Activated T-cell treated with anti-CD3 and anti-CD28 coated beads, Interleukin-2, amount 50 U/mL, for 4 hours (primary cell): ENCODE measurements at regions not wholly inside any gene's neighbourhood (a gene's known extent, or its start where the extent isn't known, plus 50 kb on each side); places are given as distances from the start of the nearest gene placed in this dataset.

Experiments
- ATAC-seq, 2 donors: fragments of 200-7000 bp; cut with Tn5 transposase; one replicate each; pipeline ENCODE4 v1.10.0; 2021
- DNase-seq: peaks from one replicate; pipeline ENCODE4 v3.0.0-alpha.2; 2020
- H3K27me3 Mint-ChIP-seq: one replicate; pipeline ENCODE4 v1.8.0; 2021; ENCODE audit warnings: low read depth, mixed read lengths
- H3K36me3 Mint-ChIP-seq: one replicate; pipeline ENCODE4 v1.8.0; 2022; ENCODE audit warnings: mixed read lengths; ENCODE audit not compliant: insufficient read depth
- H3K4me1 Mint-ChIP-seq: one replicate; pipeline ENCODE4 v1.8.0; 2021; ENCODE audit warnings: low read depth, mixed read lengths
- H3K4me3 Mint-ChIP-seq: one replicate; pipeline ENCODE4 v1.8.0; 2021; ENCODE audit warnings: mild to moderate bottlenecking, moderate library complexity, mixed read lengths
- H3K9me3 Mint-ChIP-seq: one replicate; pipeline ENCODE4 v1.8.0; 2021; ENCODE audit warnings: mixed read lengths

- no peak for DNase-seq
- no peak overlapping the region for H3K4me3 Mint-ChIP-seq
- H3K27me3 Mint-ChIP-seq = no peaks in the 10 kb centered on the region
- no peaks in the 10 kb centered on the region for H3K4me1 Mint-ChIP-seq
- ATAC-seq = no peak
- no peaks in the 10 kb centered on the region for H3K36me3 Mint-ChIP-seq
- peaks cover 12% of the 10 kb centered on the region for H3K9me3 Mint-ChIP-seq
Measured at GRCh38 chr1:181334724-181335123, 148.6 kb upstream of the CACNA1E start.

DNA sequence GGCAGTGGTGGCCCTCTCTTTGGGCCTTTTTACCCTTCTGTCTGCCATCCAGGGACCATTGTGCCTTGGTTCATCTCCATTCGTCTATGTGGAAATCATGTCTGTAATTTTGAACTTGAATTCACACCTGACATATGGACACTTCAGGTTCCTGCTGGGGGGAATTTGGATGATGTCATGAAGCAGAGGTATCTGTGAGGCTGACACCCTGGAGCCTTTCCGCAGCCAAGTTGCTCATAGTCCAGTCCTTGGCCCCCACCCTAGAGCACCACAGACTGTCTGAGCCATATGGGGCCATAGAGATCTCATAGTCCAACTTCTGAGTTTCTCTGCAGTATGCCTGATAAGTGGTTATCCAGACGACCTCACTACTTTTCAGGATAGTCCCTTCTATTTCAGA is 147.7 kb upstream of the CACNA1E start:
- Mint-ChIP-seq H3K4me3 (no peak overlapping the region), H3K9me3 (peaks cover 12% of the 10 kb centered on the region), H3K36me3 (no peaks in the 10 kb centered on the region), H3K27me3 (no peaks in the 10 kb centered on the region), H3K4me1 (no peaks in the 10 kb centered on the region)
- ATAC-seq (no peak), DNase-seq (no peak)

DNA sequence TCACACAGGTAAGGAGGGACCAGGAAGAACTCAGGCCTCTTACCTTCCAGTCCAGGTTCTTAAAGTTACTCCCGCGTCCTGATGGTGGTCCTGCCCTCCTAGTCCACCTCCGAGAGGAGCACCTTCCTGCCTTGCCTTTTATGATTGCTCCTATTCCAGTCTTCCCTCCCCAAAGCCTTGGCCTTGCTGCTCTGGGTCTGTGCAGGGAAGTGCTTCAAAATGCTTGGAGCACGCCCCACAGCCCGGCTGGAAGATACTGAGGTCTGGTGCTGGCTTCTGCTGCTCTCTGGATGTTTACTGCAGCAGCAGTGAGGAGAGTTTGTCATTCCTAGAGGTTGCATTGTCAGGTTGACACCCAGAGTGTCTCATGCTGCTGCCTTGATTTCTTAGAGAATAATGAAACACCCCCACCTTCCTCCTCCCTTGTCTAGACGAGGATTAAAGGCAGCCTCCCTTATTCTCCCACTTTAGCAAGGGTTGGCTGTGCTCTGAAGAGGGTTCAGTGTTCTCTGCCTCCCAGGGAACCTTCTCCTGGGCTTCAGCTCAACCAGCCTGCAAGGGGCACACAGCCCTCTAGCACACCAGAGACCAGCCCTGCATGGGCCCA is 142.2 kb upstream of the CACNA1E start:
- DNase-seq (no peak), ATAC-seq (no peak)

GRCh38 chr1:181344091-181344490 is 139.2 kb upstream of the CACNA1E start:
- DNase-seq = no peak
- no peak for ATAC-seq
- peaks cover 8% of the 10 kb centered on the region for H3K4me1 Mint-ChIP-seq
- H3K9me3 Mint-ChIP-seq = peaks cover 3% of the 10 kb centered on the region
- no peaks in the 10 kb centered on the region for H3K27me3 Mint-ChIP-seq
- H3K4me3 Mint-ChIP-seq = no peak overlapping the region
- no peaks in the 10 kb centered on the region for H3K36me3 Mint-ChIP-seq

More for the DNA sequence above, 142.2 kb upstream of the CACNA1E start:
- Mint-ChIP-seq H3K36me3 (no peaks in the 10 kb centered on the region), H3K27me3 (no peaks in the 10 kb centered on the region), H3K4me1 (peaks cover 8% of the 10 kb centered on the region), H3K9me3 (peaks cover 12% of the 10 kb centered on the region), H3K4me3 (no peak overlapping the region)

DNA sequence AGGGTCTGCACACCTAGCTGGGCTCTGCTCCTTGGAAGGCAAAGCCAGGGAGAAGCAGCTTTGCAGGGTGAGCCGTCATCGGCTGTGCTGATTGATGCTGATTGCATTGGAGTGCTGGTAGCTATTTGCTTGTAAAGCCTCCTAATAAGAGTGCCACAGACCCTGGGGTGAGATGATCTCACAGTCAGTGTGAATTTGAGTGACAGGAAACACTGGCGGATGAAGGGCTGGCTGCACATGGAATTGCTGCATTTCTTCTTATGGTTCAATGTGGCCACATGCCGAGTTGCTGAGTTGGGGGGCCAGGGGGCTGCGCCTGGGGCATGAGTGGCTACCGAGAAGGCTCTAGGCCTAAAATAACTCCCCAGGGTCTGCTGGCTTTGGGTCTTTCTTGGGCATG is 138.2 kb upstream of the CACNA1E start:
- no peak overlapping the region for H3K4me3 Mint-ChIP-seq
- DNase-seq (no peak), ATAC-seq (no peak)
- H3K9me3 Mint-ChIP-seq = no peaks in the 10 kb centered on the region
- H3K36me3 Mint-ChIP-seq = no peaks in the 10 kb centered on the region
- no peaks in the 10 kb centered on the region for H3K27me3 Mint-ChIP-seq
- H3K4me1 Mint-ChIP-seq = peaks cover 8% of the 10 kb centered on the region

DNA sequence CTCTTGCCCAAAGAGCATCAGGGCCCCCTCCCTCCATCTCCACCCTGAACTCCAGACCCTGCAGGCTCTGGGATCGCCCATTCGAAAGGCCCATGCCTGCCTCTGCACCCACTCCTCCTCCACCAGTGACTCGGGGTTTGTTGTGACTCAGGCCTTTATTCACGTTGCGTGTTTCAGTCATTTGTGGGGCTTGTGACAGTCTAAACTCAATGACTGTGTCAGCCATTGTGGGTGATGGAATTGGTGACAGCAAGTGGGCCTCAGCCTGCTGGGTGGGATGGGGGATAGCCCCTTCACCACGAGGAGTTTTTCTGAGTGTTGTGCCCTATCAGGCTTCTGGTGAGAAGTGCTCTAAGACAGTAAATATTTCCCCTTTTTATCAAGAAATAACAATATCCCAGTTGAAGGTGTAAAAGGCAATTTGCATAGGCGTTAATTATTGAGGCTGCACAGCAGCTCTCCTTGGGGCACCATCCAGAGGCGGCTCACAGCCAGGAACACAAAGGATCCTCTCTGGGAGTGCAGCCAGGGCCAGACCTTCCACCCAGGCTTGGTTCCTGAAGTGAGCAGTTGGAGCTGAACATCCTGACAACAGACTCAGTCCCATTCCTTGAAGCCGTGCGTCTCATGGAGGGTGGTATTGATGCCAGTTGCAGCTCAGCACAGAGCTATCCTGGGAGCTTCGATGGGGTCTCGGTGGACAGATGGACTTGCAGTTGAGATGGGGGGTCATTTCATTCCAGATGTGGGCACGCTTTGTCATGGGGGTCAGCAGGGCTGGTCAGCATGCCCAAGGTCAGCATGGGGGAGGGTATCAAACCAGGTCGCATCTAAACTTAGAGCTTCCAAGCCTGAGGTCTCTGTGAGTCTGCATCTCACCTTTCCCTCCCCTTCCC is 135.6 kb upstream of the CACNA1E start:
- DNase-seq (no peak), ATAC-seq (peak; percentile 46 to 62)
- H3K9me3 Mint-ChIP-seq = no peaks in the 10 kb centered on the region
- peaks cover 8% of the 10 kb centered on the region for H3K4me1 Mint-ChIP-seq
- no peaks in the 10 kb centered on the region for H3K36me3 Mint-ChIP-seq
- H3K4me3 Mint-ChIP-seq = no peak overlapping the region
- H3K27me3 Mint-ChIP-seq = no peaks in the 10 kb centered on the region

GRCh38 chr1:181349512-181349911 is 133.8 kb upstream of the CACNA1E start:
- ATAC-seq = no peak
- H3K4me3 Mint-ChIP-seq = no peak overlapping the region
- no peak for DNase-seq
- no peaks in the 10 kb centered on the region for H3K36me3 Mint-ChIP-seq
- no peaks in the 10 kb centered on the region for H3K27me3 Mint-ChIP-seq
- H3K9me3 Mint-ChIP-seq = no peaks in the 10 kb centered on the region
- peaks cover 2% of the 10 kb centered on the region for H3K4me1 Mint-ChIP-seq

DNA sequence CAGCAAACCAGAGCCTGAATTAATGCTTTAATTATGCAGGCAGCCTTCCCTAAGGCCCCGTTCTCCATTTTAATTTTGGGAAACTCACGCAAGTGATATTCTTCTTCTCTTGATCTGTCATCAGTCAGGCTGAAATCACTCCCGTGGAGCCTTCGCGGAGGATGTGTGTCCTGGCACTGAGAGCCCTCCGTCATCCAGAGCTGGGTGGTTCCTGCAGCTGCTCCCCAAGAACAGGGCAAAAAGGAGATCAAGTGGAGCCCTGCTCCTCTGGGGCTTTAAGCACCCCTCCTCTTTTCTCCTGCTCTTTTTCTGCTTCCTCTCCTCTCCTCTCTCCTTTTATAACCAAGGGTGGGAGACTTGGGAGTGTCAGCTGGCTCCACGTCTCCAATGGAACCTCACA is 133.2 kb upstream of the CACNA1E start:
- DNase-seq = no peak
- H3K9me3 Mint-ChIP-seq = no peaks in the 10 kb centered on the region
- H3K4me3 Mint-ChIP-seq = no peak overlapping the region
- ATAC-seq = no peak
- H3K27me3 Mint-ChIP-seq = no peaks in the 10 kb centered on the region
- no peaks in the 10 kb centered on the region for H3K36me3 Mint-ChIP-seq
- H3K4me1 Mint-ChIP-seq = peaks cover 2% of the 10 kb centered on the region

DNA sequence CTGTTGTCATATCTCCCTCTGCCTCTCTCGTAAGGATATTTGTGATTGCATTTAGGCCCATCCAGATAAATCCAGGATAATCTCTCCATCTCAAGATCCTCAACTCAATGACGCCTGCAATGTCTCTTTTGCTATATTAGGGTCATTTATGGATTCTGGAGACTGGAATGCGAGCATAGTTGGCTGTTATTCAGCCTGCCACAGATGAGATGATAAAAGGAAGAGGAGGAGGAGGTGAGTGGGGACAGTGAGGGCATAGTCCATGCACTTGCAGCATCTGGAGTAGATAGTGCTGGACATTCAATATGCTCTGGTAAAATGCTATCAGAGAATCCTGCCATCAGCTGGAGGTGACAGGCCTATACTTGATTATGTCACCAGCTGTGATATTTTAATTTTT is 131.6 kb upstream of the CACNA1E start:
- no peaks in the 10 kb centered on the region for H3K9me3 Mint-ChIP-seq
- no peak overlapping the region for H3K4me3 Mint-ChIP-seq
- DNase-seq = no peak
- peaks cover 2% of the 10 kb centered on the region for H3K4me1 Mint-ChIP-seq
- no peaks in the 10 kb centered on the region for H3K36me3 Mint-ChIP-seq
- ATAC-seq = no peak
- no peaks in the 10 kb centered on the region for H3K27me3 Mint-ChIP-seq

DNA sequence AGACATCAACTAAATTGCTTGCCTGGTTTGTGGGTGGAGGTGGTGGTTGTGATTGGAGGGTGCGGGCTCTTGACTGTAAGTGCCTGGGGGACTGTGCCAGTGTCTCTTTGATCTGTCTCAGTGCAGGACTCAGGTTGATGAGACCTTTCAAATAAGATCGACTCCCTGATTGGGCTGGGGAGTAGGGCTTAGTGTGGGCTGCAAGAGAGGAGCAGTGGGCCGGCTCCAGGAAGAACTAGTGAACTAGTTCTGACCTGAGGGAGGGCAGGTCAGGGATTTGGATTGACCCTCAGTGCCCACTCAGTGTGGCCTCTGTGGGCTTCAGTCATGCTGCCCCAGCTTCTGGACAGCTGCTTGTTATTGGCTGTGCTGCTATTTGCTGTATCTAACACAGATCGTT is 130.6 kb upstream of the CACNA1E start:
- H3K27me3 Mint-ChIP-seq = no peaks in the 10 kb centered on the region
- H3K4me3 Mint-ChIP-seq = no peak overlapping the region
- no peaks in the 10 kb centered on the region for H3K9me3 Mint-ChIP-seq
- DNase-seq (no peak), ATAC-seq (no peak)
- H3K36me3 Mint-ChIP-seq = no peaks in the 10 kb centered on the region
- H3K4me1 Mint-ChIP-seq = peaks cover 2% of the 10 kb centered on the region

- H3K4me1 Mint-ChIP-seq = peaks cover 2% of the 10 kb centered on the region
- no peak overlapping the region for H3K4me3 Mint-ChIP-seq
- no peaks in the 10 kb centered on the region for H3K27me3 Mint-ChIP-seq
- no peaks in the 10 kb centered on the region for H3K9me3 Mint-ChIP-seq
- ATAC-seq (no peak), DNase-seq (no peak)
- H3K36me3 Mint-ChIP-seq = no peaks in the 10 kb centered on the region
Measured at GRCh38 chr1:181353526-181353925, 129.8 kb upstream of the CACNA1E start.

DNA sequence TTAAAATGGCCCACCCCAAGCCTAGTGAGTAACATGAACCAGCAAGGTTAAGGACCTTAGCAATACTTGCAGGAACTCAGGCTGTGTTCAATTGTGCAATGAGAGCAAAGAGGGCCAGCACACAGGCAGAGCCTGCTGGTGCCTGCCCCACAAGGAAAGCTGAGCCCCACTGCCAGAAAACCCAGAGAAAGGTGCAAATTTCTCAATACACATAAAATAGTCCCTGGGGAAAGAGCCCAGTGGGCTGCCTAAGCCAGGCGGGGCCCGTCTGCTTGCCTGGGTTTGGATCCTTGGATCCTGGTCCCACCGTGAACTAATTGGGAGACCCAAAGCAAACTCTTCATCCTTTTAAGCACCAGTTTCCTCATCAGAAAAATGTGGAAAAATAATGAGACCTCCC is 128.5 kb upstream of the CACNA1E start:
- H3K27me3 Mint-ChIP-seq = no peaks in the 10 kb centered on the region
- no peaks in the 10 kb centered on the region for H3K36me3 Mint-ChIP-seq
- no peak overlapping the region for H3K4me3 Mint-ChIP-seq
- DNase-seq (no peak), ATAC-seq (no peak)
- H3K9me3 Mint-ChIP-seq = no peaks in the 10 kb centered on the region
- H3K4me1 Mint-ChIP-seq = peaks cover 2% of the 10 kb centered on the region

DNA sequence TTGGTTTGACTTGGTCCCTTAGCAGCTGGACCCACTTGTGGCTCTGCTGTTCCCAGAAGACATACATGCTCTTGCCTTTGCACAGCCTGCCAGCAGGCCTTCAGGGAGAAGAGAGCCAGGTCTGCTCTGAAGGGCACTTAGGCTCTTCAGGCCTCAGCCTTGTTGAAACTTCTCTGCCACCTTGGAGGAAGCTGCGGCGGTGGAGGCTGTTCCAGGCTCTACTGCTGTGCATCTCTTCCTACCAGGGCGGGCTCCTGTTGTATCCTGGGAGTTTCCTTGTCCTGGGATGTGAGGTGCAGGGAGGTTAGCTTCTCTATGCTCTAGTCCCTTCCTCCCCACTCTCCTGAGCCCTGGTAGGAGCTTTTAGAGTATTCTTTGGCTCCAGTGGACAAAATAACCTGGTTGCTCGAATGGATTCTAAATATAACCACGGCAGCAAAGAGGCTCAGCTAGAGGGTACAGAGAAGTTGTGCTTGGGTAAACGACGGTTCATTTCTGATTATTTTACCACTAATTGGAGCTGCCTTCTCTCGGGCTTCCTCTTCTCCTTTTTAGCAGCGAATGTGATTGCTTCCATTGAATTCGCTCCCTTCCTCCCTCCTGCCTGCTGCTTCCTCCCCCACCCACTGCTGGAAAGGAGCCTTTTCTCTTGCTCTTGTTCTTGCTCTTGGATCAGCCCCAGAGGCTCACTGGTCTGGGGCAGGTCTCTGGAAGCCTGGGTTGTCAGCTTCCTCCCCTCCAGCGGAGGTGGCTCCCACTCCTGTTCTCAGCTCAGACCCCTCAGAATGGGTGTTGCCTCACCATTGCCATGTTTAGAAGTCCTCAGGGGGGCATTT is 126.6 kb upstream of the CACNA1E start:
- no peak overlapping the region for H3K4me3 Mint-ChIP-seq
- ATAC-seq = no peak
- peaks cover 2% of the 10 kb centered on the region for H3K4me1 Mint-ChIP-seq
- no peaks in the 10 kb centered on the region for H3K36me3 Mint-ChIP-seq
- H3K27me3 Mint-ChIP-seq = no peaks in the 10 kb centered on the region
- DNase-seq = no peak
- H3K9me3 Mint-ChIP-seq = no peaks in the 10 kb centered on the region

DNA sequence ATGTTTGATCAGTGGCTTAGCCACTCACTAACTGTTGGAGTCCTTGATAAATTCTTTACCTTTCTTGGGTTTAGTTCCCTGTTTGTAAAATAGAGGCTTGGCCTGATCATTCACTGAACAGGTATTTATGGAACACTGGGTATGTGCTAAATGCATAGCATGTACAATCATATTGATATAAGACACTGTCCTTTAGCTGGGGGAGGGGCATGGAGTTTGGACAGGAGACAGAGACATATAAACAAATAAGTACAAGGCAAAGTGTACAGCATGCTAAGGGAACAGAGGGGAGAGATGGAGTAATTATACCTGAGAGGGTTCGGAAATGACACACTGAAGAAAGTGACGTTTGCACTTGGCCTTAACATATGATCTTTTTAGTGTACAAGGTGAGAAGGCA is 124.3 kb upstream of the CACNA1E start:
- no peak for DNase-seq
- no peaks in the 10 kb centered on the region for H3K4me1 Mint-ChIP-seq

More for the DNA sequence above, 124.3 kb upstream of the CACNA1E start:
- Mint-ChIP-seq H3K27me3 (no peaks in the 10 kb centered on the region), H3K4me3 (no peak overlapping the region), H3K9me3 (no peaks in the 10 kb centered on the region), H3K36me3 (no peaks in the 10 kb centered on the region)
- ATAC-seq = no peak
